HG03280 (cell line): ENCODE measurements at regions not wholly inside any gene's neighbourhood (a gene's known extent, or its start where the extent isn't known, plus 50 kb on each side); places are given as distances from the start of the nearest gene placed in this dataset.
"Not testable (repeated sequence)": the region's sequence is repeated elsewhere in the genome, so short reads cannot be mapped to it uniquely, and the experiment has no call there.

Experiments
- ATAC-seq: cut with Tn5 transposase; IDR thresholded peaks from one replicate; pipeline ENCODE4 v1.9.1; 2021; ENCODE audit warnings: mild to moderate bottlenecking, moderate library complexity; ENCODE audit not compliant: unreplicated experiment

DNA sequence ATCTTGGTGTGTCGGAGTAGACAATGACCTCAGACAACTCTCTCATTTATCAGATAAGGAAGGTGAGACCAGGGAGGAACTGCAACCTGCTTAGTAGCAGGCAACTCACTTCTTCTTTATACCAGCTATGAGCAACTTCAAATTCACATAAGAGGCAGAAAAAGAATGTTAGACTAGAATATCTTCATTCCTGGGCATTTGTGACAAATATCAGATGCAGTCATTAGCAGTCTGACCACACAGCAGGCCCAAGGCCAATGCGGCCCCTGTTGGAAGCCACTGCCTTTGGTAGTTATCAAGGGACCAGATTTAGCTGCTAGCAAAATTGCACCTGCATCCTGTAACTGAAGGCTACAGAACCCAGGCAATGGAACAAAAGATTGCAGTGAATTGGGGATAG lies 219.2 kb upstream of the RASGEF1B start:
- ATAC-seq = no peak

DNA sequence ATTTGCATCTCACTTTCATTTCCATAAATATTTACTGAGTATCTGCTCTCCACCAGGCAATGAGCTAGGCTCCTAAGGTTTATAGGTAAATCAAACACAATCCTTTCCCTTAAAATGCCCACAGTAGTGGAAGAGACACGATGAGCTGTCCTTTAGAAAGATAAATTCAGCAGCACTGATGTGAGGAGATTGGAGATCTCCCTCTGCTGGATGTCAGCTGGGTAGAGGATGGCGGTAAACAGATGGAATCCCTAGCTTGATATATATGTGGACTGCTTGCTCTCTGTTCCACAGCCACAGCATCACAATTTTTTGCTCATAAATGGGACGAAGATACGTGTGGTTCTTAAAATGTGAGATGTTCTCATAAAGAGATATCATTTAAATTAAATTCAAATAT lies 216.4 kb upstream of the RASGEF1B start:
- ATAC-seq = no peak

DNA sequence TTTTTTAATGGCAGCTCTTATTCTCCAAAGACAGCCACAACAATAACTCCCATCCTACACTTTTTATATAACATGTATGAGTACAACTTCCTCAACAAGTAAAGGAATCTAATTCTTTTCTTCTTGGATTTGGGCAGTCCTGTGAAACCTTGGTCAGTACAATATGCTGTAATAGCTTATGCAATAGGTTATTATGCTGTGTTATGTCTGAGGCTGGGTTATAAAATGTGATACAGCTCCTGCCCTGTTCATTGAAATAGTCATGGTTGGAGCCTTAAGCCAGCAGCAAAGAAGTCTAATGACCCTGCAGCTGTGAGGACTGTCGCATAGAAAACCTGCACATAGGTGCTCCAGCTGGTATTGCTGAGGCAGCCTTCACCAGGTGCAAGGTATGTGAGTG lies 215.8 kb upstream of the RASGEF1B start:
- ATAC-seq = no peak

DNA sequence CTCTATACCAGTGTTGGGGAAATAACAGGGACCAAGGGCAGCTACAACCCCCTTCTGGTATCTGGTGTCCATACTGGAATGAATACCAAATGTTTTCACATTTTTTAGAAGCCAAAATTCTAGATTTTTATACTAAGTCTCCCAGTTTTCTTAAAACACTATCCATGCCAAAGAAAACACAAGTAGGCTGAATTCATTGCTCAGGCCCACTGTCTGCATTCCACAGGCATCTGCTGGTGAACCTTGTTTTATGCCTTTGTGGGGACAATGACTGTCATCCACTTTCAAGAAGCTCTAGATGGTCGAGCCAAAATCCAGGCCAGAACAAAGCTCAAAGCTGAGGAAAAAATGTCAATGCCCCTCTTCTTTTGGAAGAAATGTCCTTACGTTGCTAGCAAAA lies 213.4 kb upstream of the RASGEF1B start:
- no peak for ATAC-seq

DNA sequence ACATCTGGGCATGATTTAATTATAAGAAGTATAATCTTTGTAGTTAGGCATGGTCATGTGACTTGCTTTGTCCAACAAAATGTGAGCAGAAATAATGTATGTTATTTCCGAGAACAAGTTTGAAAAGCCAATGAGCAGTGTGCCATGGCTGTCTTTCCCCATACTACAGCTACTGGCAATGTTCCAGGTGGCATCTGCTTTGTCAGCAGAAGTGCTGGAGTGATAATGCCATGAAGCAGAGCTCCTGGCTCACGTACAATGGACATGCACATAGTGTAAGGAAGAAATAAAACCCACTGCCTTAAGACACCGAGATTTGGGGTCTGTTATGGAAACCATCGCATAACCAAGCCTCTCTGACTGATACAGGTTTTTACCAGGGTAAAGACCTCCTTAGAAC lies 212.6 kb upstream of the RASGEF1B start:
- ATAC-seq = no peak

DNA sequence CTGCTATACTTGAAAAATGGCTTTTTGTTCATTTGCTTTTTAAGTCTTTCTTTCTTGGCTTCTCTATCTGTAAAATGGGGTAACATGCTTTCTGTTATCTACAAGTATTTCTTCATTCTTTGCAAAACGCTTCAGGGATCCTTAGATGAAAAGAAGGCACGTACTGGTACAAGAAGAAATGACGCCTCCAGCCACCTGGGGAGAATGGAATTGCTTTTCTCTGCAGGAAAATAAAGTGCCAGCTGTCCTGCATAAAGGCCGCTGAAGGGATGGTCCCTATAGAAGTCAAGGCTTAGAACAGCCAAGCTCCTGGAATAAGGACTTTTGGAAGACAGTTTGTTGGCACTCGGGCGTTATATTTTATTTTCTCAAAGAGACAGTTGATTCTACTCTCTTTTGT lies 210.8 kb upstream of the RASGEF1B start:
- ATAC-seq = no peak

DNA sequence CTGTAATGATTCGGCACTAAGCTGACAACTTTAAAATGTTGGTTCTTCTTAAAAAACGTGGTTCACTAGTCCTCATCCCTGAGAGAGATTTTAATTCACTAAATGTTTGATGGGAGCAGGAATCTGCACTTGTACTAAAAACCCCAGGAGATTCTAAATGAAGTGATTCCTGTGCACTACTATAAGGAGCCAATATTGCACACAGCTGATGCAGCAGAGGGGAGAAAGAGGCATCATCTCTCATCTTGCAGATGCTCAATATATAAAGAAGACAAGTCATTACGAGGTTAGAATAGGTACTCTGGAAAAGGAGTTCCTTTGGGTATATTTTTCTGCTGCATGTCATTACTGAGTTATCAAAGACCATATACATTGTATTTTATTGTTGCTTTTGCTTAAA lies 207.6 kb upstream of the RASGEF1B start:
- no peak for ATAC-seq

DNA sequence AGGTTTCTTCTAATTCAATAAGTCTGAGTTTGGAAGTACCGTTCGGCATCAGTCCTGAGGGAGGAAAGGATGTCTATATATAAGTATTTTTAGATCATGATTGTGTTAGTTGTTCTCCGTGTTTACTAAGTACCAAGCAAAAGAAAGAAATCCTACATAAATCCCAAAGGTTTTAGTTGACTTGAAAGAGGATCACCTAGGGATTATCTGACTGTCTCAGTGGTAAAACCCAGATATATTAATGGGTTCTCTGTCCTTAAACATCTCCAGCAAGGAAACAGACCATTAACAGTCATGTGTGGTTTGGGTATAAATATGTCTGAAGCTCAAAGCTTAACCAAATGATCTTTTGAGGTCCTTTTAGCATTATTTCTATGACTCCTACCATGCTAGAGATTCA lies 207.1 kb upstream of the RASGEF1B start:
- ATAC-seq = no peak

DNA sequence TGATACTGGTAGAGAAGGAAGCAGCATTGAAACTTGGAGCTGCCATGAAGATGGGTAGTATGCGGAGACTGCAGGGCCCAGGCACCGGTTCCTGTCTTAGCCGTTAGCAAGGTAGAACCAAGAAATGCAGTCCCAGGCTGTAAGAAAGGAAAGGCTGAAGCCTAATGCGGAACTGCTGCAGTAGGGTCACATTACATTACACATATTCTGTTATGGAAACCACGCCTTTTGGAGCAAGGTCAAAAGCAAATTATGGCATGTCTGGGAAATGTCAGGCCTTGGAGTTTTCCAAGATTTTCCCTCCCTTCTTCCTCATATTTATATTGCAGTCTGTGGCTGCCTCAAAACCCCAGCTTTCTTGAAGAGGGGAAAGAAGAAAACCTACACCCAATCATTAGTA lies 204.8 kb upstream of the RASGEF1B start:
- ATAC-seq = no peak

DNA sequence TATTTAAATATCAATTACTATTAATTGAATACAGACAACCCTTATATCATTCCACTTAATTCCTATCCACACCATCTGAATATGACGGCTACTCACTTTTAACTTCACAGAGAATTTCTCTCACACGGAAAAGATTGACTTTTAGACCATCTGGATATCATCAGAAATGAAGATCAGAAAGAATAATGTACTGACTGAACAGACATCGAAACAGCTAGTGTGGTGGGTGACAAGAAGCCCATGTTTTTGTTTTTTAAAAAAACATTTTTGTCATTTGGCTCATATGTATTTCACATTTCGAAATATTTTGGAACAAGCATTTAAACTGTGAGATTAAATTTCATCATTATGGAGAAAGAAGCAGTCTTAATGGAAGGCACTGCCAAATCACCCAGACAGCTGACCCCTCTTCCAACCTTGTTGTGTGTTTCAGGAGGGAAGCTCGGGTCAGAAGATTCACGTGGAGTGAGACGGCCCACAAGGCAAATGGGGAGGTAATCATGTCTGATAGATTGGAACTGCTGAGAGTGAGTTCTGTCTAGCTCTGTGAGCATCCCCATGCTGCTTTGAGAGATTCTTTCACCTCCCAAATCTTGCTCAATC lies 204.2 kb upstream of the RASGEF1B start:
- ATAC-seq = no peak

DNA sequence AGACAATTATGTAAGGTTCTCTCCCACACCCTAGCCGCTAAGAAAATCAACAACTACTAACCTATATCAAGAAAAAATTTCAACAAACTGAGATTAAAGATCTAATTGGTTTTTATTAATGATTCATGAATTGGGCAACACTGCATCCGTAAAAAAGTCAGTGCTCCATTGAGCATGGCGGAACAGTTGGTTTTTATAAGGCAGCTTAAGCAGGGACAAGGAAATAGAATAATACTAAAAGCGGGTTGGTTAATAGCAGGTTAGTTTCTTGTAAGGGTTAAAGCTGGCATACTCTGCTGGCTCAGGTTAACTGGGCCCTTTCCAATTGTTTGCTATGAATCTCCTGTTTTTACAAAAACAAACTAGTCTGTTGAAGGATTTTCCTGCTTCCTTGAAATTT lies 202.3 kb upstream of the RASGEF1B start:
- no peak for ATAC-seq

DNA sequence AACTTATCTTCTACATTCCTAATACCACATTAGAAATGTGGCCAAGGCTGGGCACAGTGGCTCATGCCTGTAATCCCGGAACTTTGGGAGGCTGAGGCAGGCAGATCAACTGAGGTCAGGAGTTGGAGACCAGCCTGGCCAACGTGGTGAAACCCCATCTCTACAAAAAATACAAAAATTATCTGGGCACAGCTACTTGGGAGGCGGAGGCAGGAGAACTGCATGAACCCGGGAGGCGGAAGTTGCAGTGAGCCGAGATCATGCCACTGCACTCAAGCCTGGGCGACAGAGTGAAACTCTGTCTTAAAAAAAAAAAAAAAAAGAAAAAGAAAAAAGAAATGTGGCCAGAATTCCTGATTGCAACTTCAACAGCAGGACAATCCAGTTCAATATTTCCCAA lies 196.6 kb upstream of the RASGEF1B start:
- ATAC-seq = not testable (repeated sequence)

DNA sequence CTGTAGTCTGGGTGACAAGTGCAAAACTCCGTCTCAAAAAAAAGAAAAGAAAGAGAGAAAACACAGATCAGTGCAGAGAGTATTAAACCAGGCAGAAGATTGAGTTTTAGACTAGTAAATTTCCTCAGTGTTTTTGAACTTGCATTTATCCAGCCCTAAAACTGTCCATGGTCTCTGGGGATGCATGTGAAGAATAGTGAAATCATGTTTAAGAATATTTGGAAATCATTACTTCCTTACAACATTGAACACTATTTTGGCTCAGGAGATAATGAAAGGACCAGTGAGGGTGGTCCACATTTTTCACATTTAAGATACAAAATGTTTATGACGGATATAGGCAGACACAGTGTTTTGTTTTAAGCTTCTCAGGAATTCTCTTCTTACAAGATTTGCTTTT lies 195.8 kb upstream of the RASGEF1B start:
- ATAC-seq = no peak

DNA sequence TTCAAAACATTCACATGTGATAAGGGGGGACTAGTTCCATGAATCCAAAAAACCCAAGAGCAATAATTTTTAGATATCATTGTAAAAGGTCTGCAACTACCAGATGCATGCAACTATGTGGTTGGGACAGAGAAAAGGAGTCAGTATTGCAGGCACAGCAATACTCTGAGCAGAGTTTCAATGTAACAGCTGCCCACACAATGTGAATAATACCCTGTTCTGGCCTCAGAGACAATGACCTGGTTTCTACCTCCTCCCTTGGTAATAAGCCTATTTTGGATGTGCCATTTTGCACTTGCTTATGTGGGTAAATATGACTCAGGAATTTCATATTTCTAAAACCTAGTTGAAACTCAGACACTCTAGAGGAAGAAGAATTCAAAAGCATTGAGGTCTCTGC lies 194.8 kb upstream of the RASGEF1B start:
- no peak for ATAC-seq

DNA sequence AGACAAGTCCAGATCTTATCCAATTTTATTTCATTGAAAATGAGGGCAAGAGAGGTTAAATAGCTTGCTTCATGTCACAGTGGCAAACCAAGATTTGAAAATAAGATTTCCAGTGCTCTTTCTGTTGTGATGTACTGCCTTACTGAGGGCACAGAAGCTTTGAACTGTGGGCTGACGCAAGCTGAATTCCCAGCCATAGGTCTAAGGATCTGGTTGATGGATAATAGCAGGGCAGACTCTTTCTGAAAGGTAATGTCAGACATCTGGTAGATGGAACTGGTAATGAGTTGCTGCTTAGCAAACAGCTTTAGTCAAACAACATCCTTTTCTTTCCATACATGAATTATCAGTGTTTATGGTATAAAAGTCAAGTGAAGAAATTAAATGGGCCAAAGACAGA lies 193.9 kb upstream of the RASGEF1B start:
- no peak for ATAC-seq

DNA sequence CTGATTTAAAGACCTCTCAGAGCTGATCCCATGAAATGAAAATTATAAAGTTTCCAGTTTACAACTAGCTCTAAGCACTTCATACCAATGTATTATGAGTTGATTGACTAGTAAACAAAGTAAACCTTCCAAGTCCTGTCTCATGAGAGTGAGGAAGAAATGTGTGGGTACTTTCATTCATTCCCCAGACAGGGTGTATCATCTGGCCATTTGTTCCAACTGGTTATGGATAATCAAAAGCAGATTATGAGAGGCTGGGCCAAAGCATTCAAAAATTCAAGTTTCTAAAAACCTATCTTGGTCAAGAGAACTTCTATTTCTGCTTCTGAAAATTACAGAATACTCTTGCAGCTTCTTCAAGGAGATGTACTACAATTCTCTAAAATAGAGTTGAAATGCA lies 193.3 kb upstream of the RASGEF1B start:
- ATAC-seq = no peak

DNA sequence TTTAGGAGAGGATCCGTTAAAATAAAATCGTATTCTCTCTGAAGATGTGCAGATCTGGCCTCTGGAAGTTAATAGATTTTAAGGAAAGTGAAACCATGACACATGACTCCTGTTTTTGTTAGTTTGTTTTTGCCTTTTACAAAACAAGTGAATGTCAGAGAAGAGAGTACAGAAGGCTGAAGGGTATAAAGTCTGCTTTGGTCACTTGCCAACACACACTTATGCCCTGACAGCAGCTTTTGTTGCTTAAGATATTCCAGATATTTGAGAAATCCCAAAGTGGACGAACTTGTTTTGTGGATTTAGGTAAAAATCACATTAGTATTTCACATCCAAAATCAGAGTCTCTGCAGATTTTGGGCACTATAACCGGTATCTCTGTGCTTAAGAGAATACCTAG lies 192.4 kb upstream of the RASGEF1B start:
- ATAC-seq = no peak

DNA sequence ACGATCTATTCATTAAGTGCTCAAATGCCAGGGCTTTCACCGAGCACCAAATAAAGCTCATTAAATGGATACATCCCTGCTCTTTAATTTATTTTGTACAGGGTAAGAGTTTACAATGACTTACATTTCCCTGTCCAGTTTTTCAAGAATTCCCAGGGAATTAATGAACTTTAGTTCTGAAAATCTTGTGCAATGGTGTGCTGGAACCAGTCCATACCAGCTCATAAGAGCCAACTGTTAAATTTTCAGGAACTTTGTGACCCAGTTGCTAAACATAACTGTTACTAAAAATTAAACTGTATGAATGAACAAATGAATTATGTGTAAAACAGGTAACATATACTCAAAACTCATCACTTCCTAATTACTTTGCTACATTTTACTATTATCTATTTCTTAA lies 191.7 kb upstream of the RASGEF1B start:
- ATAC-seq = no peak

DNA sequence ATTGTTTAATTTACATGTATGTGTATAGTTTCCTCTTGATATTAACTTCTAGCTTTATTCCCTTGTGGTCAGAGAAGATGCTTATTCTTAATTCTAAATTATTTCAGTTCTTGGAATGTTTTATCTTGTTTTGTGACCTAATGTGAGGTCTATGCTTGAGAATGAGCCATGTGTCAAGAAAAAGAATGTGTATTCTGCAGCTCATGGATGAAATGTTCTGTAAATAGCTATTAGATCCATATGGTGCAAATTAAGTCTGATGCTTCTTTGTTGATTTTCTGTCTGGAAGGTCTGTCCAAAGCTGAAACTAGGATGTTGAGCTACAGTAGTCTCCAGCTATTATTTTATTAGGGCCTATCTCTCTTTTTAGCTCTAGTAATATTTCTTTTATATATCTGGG lies 187.3 kb upstream of the RASGEF1B start:
- no peak for ATAC-seq

DNA sequence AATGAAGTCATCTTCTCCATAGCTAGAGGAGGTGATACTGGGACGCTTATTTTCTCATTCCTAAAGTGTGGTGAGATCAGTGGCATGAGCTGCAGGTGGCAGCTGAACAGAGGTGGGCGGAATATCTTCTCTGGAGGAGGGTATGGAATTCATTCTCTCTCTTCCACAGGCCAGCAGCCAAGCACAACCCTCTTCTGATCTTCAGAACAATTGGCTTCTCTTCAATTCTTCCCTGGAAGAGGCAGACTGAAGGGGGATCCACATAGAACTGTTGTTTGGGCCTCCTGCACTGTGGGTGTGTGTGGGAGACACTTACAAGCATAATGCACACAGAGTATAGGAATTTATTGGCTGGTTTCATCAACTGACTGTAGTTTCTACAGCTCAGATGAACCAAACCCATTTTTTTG lies 180.4 kb upstream of the RASGEF1B start:
- no peak for ATAC-seq

DNA sequence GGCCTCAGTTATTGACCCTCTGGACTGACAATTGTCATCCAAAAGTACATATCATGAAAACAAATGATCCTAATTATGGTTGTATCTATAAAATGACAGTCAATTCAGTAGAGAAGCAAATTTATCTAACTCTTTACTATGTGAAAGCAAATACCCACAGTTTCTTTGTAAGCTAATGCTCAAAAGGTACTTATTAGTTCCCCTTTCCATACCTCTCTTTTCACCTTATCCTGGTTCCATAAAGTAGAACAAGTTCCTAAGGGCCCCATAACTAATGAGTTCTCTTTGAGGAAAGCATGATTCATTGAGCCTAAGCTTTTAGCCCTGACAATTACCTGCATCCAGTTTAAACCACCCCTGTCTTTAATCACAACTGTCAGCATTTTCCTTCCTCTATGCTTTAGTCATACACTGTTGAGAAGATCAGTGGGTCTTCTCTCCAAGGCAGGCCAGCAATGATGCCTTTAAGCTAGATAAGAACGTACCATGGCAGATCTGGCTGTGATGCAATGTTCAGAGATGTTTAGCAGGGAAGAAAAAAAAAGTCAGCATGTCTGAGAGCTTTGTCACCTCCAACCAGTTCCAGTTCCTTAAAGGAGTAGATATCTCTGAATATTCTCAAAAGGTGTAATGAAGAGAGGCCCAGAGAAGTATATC lies 179.7 kb upstream of the RASGEF1B start:
- ATAC-seq = no peak

DNA sequence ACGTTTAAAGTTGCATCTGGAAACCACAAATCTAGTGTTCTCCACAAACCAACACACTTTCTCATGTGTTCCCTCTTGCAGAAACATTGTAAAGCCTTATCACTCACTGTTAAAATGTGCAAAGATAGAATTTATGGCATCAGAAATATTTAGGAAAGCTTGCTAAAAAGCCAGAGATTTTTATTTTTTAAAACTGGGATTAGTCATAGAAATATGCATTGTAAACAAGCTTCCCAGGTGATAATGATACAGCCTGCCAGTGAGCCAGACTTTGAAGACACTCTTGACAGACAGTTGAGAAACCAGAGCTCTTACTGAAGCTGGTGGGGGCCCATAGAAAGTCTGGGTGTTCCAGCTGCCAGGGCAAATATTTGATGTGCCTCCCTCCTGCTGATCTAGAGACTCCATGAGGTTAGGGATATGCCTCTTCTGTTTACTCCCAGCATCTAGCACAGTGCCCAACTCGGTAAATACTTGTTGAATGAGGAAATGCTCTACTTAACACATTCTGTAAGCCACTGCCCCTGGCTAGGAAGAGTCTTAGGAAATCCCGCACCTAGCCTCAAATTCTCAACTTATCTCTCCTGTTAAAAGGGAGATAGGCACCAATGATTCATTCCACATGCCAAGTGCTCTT lies 179.0 kb upstream of the RASGEF1B start:
- ATAC-seq = no peak
